ENCODE measurements at regions not wholly inside any gene's neighbourhood (a gene's known extent, or its start where the extent isn't known, plus 50 kb on each side); places are given as distances from the start of the nearest gene placed in this dataset.

DNA sequence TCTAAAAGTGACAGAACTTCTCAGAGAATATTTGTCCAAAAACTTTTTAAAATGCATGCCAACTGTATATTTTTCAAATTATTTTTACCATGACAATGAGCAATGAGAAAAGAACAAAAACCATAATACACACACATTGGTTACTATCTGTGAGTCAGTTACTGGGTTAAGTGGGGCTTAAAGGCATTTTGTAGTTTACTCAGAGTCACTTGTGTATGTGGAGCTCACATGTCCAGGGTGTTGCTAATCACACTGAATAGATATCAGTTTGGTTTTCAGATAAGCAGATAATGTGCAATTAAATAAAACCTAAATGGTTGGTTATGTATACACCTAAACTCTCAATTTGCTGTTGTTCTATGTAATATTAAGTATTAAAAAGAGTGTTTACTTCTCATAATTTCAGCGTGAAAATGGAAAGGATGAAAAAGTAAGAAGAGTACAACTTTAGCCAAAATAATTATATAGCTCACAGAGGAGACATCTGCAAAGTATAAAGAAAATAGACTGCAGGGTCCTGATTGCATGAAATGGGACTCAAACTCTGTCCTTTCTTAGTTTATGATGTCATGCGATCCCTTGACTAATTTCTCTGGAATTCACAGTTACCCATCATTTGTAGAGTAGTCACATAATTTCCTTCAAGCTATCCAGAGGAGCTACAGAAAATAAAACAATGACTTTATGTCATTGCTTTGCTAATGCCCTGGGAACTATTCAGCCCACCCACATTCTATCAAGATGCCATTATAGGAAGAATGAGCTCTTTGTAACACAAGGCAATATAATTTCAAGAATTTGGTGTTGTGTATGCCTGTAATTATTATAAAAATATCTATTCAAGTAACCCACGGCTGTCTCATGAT lies 388.0 kb upstream of the ZNF608 start:
- no peak for DNase-seq (ENCODE audit: low read depth in 2 of 2)

DNA sequence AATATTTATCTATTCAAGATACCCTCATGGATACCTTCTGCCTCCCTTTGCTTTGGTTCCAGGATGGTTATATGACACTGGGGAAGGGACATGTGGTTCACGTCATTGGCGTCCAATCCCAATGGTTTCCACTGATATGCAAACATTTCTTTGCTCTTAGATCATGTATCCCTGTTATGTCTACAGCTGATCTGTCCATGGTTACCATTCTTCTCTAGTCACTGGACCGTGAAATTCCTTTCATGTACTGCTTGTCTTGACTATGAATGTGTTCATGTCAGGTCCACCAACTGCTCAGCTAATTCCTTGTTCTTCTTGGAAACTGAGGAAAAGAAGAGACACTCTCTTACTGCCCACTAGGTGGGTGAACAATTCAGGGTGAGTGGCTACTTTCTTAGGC lies 391.1 kb upstream of the ZNF608 start:
- DNase-seq (ENCODE audit: low read depth in 2 of 2): no peak

DNA sequence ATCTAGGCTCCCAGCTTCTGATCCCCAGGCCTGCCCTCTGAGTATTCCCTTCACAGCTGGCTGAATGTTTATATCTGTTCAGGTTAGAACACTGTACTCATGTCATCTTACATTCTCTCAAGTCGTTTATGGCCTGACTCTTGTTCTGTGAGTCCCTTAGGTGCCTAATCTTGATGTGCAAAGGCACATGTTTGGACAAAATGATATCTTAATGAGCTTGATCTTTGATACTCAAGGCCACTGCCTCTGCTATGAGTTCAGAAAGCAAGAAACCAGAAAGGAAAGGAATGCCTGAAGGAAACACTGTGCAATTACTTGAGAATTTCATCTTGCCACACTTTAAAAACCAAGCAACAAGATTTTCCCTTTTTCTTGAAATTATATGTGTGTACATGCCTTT lies 391.8 kb upstream of the ZNF608 start:
- DNase-seq (ENCODE audit: low read depth in 2 of 2): no peak

DNA sequence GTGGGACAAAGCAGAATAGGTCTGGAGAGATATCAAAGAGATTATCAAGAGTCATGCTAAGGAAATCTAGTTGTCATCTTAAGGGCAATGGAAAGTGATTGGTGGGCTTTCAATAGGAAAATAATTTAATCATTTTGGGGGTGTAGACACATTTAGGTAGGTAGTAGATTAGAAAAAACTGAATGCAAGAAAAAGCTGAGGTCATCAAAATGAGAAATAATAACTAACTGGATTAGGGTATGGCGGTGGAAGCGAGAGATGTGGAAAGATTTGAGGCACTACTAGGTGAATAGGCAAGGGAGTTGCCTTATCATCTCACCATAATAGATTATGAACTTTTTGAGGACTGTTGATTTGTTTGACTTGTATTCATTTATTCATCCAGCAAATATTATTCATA lies 393.2 kb upstream of the ZNF608 start:
- no peak for DNase-seq (ENCODE audit: low read depth in 2 of 2)

DNA sequence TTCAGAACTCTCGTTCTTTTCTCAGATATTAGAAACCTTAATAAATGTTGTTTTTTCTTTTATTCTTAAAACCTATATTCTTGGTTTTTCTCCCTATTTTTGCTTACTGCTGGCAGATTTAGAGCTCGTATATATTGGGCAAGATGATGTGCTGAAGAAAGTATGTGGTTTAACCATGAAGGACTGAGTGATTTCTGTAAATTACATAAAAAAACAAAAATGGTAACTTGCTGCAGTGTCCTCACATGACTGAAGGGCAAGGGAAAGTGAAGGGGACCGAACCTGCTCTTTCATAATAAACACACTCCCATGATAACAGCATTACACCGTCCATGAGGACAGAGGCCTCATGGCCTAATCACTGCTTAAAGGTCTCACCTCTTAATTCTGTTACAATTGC lies 393.8 kb upstream of the ZNF608 start:
- no peak for DNase-seq (ENCODE audit: low read depth in 2 of 2)

DNA sequence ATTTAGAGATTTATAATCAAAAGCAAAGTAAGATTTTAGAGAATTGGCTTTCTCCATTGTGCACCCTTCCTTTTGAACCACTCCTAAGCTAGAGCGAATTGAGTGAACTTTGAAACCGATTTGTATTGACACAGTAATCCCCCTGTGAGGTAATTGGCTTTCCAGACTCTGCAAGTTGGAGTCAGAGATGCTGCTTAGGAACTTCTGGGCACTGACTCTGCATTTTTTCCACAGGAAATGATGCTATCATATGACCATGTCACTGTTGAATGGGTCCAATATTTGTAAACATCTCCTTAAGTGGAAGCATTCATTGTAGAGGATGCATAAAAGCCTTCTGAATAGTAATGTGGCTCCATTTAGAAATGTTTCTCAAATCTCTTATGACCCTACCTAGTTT lies 394.4 kb upstream of the ZNF608 start:
- DNase-seq (ENCODE audit: low read depth in 2 of 2): no peak

DNA sequence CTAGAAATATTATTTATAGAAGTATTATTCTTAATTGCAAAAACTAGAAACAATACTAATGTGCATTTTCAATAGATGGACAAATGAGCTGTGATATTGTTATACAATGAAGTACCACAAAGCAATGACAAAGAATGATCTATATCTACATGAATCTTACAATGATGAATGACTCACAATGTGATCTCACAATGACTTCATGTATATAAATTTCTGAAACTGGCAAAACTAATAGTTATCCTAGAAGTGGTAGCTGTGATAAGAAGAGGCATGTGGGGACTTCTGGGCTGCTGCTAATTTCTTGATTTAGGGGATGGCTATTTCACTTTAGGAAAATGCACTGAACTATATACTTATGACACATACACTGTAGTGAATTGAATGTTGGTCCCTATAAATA lies 396.0 kb upstream of the ZNF608 start:
- no peak for DNase-seq (ENCODE audit: low read depth in 2 of 2)

DNA sequence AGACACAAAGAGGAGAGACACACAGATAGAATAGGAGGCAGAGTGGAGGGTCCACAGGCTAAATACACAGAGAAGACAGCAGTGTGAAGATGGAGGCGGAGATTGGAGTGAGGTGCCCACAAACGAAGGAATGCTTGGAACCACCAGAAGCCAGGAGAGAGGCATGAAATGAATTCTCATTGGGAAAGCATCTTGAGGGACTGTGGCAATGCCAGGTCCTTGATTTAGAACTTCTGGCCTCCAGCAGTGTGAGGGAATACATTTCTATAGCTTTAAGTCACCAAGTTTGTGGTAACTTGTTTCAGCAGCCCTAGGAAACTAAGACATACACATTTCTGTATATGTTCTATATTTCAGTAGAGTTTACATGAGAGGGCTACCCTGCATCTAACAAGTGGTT lies 396.6 kb upstream of the ZNF608 start:
- DNase-seq (ENCODE audit: low read depth in 2 of 2): no peak

DNA sequence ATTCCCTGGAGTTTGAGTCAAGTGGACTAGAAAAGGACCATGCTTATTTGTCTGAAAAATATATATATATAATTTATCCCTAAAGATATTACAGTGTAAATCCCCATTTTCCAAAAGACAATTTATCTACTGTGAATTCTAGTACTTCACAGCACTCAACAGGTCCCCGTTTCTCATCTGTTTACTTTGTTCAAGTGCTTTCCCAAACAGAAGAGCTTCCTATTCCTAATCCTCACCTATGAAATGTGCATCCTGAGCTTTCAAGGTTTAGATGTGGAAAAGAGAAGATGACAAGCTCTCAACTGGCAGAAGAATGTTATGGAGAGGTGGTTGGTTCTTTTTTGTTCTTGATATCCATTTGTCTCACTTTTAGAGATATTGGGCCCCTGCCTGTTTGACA lies 401.6 kb upstream of the ZNF608 start:
- no peak for DNase-seq (ENCODE audit: low read depth in 2 of 2)

DNA sequence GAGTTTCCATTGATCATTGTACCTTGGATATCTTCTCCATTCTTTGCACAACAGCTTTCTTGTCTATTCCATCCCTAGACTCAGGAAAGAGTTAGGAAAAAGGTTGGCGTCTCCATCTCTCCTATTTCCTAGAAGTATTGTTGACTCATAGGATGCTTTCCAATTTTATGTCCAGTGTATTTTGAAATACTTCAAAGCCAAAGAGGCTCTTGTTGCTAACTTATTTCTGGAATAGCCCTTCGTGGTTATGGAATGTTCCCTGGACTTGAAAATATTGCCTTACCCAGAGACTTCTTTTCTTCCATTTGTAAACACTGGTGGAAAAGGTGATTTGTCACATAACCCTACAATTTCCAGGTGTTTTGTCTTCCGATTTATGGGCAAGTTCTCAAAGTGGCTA lies 402.3 kb upstream of the ZNF608 start:
- no peak for DNase-seq (ENCODE audit: low read depth in 2 of 2)

DNA sequence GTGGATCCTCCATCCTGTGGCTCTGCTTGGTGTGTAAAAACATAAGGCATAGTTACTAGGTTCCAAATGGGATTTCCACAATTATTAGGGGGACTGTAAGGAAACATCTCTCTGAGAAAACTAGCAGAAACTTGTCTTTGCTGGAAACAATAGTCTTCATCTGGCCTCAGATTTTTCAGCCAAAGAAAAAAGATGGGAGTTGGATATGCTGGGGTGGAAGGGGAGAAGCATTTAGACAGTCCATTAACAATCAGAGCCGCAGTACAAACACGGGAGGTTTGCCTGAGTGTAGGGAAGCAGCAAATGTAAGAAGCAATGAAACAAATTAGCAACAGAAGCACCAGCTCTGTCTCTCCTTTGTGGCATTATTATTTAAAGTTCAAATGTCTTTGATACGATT lies 402.7 kb upstream of the ZNF608 start:
- DNase-seq (ENCODE audit: low read depth in 2 of 2): no peak

DNA sequence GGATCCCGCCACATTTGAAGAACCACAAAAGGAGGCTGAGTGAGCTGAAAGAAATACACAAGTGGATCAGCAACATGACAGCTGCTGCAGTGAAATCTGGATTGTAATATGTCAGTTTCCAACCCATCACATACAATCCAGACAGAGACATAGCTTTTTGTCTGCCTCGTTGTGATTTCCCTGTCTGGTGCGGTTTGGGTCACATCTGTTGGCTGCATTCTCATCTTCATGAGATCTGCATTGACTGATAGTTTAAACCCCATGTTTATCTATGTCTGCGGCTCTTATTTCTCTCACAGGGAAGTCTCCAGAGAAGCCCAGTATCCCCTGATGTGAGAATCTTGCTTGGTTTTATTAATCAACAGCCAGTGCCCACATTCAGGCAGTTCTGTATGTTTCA lies 403.1 kb upstream of the ZNF608 start:
- no peak for DNase-seq (ENCODE audit: low read depth in 2 of 2)

DNA sequence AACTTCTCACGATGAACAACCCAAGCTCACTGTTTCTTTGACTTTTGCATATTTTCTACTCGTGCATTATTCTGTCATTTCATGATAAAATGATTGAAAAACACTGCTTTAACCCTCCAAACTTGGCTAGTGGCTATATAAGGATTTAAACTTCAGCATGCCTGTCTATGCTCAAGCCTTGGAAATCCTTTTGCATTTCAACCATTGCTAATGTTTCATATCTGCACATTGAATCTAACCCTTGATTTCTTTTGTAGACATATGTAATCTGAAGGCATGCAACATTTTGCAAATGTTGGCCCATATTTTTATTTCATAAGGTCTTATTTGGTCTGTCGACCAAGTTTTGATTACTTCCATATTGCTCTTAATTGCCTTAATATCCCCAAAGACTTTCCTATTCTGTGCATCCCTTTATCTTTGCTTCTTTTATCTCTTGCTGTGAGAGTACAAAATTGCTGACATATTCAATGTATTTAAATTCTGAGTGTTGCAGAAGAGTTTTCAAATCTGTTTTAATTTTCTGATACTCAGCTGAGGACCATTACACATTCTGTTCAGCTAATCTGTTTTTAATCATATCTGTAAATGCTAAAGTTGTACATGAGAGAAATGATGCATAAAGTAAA lies 403.7 kb upstream of the ZNF608 start:
- no peak for DNase-seq (ENCODE audit: low read depth in 2 of 2)

DNA sequence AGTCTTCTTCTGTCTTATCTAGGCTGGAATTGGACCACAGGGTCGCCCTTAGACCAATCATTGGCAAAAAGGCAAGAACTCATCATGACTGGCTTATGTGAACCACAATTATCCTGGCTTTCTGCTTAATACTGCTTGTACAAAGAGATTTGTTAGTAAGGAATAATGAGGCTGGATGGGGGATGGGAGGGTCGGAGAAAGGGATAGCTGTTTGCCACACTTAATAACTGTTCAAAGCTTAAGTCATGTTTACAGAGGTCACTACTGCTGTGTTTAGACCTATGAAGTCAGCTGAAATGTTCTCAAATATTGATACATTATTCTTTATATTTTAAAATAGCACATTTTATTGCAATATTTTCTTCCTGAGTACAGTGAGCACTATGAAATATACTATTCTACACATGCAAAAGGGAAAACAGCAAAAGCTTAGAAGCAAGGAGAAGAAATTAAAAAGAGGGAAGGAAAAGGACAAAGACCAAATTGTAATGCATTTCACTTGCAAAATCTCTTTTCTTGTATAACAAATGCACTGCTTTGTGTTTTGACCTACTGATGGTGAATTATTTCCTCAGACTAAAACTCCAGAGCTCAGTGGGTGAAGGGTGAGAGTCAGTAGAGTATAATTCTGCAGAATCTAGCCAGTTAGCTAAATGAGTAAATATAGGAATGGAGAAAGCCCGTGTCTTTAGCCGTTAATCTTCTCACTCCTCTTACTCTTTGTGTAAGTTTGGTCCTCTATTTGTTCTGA lies 404.9 kb upstream of the ZNF608 start:
- DNase-seq (ENCODE audit: low read depth in 2 of 2): no peak

DNA sequence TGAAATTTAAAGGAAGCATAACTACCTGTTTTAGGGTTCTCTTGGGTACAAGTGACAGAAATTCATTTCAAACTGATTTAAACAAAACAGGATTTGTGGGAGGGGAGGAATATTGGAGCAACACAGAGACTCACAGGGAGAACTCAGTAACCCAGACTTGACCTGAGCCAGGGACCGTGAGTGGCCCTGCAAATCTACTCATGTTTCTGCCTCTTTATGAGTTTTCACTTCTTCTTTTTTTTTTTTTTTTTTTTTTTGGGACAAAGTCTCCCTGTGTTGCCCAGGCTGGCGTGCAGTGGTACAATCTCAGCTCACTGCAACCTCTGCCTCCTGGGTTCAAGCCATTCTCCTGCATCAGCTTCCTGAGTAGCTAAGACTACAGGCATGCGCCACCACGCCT lies 405.6 kb upstream of the ZNF608 start:
- DNase-seq (ENCODE audit: low read depth in 2 of 2): no peak

DNA sequence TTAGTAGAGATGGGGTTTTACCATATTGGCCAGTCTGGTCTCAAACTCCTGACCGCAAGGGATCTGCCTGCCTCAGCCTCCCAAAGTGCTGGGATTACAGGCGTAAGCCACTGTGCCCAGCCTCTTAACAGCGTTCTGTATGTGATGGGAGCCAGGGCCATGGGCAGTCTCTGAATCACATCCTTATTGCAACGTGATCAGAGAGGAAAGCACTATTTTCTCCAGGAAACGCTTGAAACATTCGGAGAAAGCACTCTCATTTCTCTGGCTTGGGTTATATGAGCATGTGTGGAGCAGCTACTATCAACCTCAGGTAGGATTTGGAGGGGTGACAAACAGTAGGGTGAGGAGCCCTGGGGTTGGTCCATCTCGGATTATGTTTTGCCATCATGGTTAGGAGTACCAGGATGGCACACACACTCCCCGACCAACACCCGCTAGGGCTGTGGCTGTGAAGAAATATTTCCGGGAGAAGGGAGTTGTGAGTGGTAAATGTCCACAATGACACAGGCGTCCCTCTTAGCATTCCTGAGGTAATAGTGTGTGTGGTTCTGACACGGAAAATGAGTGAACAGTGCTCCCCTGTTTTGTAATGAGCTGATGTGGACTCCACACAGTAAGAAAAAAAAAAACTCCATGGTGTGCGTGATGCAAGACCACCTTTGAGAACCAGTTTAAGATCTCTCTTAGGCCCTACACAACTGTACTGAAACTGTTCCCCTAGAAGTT lies 406.2 kb upstream of the ZNF608 start:
- no peak for DNase-seq (ENCODE audit: low read depth in 2 of 2)

DNA sequence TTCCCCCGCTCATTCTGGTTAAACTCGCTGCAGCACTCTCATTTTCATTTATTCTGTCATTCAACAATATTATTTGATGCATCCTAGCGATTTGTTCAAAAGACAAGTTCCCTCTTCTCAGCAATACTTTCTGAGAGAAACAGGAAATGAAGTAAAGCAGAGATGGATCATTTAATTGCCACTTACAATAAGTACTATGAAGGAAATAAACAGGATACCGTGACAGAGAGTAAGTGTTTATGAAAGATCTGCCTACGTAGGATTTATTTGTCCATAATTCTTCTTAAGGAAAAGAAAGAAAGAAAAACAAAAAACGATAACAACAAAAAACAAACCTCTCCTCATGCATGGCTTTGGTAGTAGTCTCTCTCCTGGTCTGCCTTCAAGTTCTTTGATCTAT lies 406.8 kb upstream of the ZNF608 start:
- DNase-seq (ENCODE audit: low read depth in 2 of 2): no peak

DNA sequence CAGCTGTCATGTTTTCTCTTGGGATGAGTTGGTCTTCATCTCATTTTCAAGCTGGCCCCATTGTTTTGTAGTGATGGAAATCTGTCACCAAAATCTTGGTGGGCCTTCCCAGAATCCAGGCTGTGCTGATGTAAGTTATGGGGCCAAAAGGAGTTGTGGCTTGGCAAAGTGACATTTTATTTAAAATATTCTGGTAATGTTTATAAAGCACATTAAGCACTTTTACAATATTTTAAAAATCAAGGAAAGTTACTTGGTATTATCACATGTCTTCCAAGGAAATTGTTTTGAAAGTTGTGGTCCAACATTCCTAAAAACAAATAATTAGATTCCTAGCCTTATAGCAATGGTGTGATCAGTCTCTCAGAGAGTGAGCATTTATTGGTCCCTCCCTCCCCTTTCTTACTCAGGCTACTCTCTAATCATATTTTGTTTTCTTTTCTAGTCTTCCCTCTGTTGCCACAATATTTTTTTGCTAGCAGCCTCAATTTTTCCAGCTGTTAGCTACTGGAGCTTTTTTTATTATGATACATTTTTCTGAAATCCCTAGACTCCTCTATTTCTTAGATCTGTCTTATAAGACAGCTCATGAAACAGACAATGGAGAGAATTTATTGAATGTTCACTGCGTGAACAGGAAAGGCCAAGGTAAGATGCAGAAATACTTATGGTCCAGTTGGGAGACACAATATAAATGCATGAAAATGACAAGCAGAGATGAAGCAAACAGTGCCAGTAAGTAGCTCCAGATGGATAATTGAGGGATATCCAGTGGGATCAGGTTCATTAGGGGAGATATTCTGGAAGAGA lies 408.1 kb upstream of the ZNF608 start:
- no peak for DNase-seq (ENCODE audit: low read depth in 2 of 2)

DNA sequence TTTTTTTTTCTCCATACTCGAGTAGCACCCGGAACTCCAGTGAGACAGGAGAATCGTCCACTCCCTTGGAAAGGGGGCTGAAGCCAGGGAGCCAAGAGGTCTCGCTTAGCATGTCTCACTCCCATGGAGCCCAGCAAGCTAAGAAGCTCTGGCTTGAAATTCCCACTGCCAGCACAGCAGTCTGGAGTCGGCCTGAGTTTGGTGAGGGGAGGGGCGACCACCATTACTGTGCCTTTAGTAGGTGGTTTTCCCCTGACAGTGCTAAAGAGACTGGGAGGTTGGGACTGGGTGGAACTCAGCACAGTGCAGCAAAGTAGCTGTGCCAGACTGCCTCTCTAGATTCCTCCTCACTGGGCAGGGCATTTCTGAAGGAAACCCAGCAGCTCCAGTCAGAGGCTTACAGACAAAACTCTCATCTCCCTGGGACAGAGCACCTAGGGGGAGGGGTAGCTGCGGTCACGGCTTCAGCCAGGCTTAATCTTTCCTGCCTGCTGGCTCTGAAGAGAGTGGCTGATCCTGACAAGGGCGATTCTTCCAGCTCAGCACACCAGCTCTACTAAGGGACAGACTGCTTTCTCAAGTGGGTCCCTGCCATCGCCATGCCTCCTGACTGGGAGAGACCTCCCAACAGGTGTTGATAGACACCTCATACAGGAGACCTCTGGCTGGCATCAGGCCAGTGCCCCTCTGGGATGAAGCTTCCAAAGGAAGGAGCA lies 414.5 kb upstream of the ZNF608 start:
- DNase-seq (ENCODE audit: low read depth in 2 of 2): no peak

DNA sequence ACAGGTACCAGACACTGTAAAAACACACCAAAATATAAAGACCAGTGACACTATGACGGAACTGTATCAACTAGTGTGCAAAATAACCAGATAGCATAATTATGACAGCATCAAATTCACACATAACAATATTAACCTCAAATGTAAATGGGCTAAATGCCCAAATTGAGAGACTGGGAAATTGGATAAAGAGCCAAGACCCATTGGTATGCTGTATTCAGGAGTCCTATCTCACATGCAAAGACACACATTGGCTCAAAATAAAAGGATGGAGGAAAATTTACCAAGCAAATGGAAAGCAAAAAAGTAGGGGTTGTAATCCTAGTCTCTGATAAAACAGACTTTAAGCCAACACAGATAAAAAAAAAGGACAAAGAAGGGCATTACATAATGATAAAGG lies 416.3 kb upstream of the ZNF608 start:
- DNase-seq (ENCODE audit: low read depth in 2 of 2): no peak

DNA sequence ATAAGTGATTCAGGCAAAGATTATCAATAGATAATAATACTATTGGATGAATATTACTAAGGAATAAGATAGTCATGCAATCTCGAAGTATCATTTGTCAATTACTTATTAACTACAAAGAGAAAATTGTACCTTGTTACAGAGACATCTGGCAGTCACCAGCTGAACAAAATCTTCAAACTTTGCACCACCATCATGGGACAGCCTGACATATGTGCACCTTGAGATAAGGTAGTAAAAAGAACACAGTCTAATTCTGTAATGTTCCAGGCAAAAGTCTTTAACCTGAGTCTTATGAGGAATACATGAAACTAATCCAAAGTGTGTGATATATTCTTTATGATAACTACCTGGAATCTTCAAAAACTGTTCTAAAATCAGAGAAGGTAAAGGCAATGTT lies 423.0 kb upstream of the ZNF608 start:
- DNase-seq (ENCODE audit: low read depth in 2 of 2): no peak
